GM12873 (cell line): ENCODE measurements at regions not wholly inside any gene's neighbourhood (a gene's known extent, or its start where the extent isn't known, plus 50 kb on each side); places are given as distances from the start of the nearest gene placed in this dataset.

Source experiments
- TF ChIP-seq, protein P1 (sequence below): IDR thresholded peaks from 2 replicates; pipeline ENCODE4 v1.5.1; 2012; ENCODE audit warnings: low read depth, mild to moderate bottlenecking, moderate library complexity, low read length, control low read depth; ENCODE audit not compliant: insufficient read depth; ENCODE audit errors: missing control alignments

DNA sequence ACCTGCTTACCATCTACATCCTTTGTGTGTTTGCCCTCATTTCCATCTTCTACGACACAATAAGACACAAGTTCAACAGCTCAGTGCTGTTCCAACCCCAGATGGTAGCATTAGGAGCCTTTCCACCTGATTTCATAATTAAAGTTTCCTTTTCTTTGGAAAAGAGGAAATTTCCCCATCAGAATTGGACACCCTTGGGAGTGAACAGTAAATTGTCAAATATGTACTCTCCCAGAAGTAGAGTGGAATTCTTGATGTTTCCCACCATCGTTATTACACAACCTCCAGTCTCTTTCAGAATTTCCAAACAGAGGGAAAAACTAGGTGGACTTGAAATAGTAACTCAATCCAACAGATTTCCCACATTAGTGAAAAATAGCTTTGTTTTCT is 337.6 kb upstream of the OR4E1 start:
- TF ChIP-seq, protein P1, sequence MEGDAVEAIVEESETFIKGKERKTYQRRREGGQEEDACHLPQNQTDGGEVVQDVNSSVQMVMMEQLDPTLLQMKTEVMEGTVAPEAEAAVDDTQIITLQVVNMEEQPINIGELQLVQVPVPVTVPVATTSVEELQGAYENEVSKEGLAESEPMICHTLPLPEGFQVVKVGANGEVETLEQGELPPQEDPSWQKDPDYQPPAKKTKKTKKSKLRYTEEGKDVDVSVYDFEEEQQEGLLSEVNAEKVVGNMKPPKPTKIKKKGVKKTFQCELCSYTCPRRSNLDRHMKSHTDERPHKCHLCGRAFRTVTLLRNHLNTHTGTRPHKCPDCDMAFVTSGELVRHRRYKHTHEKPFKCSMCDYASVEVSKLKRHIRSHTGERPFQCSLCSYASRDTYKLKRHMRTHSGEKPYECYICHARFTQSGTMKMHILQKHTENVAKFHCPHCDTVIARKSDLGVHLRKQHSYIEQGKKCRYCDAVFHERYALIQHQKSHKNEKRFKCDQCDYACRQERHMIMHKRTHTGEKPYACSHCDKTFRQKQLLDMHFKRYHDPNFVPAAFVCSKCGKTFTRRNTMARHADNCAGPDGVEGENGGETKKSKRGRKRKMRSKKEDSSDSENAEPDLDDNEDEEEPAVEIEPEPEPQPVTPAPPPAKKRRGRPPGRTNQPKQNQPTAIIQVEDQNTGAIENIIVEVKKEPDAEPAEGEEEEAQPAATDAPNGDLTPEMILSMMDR, result no peak

DNA sequence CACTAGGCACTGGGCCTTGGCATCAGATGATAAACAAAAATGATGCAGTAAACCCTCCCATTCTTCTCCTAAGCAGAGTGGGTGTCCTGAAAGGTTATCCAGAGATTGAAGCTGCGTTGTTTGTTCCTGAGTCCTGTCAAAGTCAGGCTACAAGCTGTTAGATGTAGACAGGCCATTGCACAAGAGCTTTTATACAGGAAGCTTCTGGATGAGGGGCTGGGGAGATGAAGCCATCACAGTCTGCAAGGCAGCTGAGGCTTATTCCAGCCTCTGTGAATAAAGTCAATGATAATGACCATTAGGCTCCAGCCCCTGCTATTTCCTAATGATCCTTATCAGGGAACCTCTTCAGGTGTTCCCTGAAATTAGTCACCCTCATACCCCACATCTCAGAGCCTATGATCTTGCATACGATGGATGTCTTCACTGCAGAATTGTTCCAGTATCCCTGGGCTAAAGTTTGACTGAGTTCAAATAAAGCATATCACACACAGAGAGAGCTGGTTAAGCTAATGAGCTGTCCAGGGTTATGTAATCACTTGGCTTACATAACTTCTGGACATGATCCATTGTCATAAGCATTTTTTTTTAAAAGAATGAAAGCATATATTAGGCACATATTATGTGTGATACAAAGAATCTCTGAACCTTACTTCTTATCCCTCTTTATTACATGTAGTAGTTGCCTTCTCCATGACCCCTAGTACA is 337.1 kb upstream of the OR4E1 start:
- TF ChIP-seq, protein P1, result no peak

DNA sequence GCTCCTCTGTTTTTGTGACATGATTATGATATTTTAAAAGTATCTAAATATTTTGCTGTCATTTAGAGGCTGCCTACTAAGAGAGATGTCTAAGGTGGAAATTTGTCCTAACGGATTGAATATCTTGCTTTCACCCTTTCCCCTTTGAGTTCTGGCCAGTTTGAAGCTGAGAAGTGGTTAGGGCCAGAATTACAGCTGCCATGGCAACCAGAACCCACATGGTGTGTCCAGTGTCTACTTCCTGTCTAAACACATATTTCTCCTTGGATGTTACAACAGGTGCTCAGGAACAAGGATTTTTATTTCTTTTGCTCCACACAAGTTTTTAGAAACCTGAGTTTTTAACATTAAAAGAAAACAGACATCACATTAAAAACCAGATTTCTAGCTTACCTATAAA is 335.1 kb upstream of the OR4E1 start:
- TF ChIP-seq, protein P1, result no peak

DNA sequence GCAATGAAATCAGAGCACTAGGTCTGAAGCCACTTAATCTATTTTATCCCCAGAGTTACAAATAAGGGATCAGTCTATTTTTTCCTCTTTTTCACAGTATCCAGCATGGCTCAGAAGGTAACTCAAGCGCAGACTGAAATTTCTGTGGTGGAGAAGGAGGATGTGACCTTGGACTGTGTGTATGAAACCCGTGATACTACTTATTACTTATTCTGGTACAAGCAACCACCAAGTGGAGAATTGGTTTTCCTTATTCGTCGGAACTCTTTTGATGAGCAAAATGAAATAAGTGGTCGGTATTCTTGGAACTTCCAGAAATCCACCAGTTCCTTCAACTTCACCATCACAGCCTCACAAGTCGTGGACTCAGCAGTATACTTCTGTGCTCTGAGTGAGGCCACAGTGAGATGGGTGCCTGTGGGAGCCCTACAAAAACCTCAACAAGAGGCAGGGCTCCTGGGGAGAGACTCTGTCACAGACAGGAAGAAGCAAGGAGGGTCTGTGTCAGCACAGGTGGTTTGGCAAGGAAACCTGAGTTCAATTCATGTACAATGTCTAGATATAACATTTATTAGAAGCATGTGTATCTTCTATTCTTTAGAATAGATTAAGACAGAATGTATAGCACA is 334.3 kb upstream of the OR4E1 start:
- TF ChIP-seq, protein P1, result no peak

DNA sequence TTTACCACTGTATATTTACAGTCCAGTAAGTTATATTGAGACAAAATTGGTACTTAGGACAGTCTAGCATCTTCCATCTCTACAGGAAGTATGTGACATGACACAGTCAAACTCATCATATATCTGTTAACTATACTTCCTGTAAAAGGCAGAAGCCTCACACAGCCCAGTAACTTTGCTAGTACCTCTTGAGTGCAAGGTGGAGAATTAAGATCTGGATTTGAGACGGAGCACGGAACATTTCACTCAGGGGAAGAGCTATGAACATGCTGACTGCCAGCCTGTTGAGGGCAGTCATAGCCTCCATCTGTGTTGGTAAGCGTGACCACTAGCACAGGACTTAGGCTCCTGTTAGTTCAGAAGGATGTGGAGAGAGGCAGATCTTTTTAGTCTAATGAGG is 333.7 kb upstream of the OR4E1 start:
- TF ChIP-seq, protein P1, result no peak

DNA sequence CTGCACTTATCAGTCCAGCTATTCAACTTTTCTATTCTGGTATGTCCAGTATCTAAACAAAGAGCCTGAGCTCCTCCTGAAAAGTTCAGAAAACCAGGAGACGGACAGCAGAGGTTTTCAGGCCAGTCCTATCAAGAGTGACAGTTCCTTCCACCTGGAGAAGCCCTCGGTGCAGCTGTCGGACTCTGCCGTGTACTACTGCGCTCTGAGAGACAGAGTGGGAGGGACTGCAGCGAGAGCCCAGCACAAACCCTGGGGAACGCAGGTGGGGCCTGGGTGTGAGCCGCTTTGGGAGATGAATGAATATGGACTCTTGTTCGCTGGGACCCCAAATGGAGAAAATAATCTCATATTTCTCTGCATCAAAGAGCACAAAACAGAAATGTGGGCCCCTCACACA is 329.8 kb upstream of the OR4E1 start:
- TF ChIP-seq, protein P1, result no peak

DNA sequence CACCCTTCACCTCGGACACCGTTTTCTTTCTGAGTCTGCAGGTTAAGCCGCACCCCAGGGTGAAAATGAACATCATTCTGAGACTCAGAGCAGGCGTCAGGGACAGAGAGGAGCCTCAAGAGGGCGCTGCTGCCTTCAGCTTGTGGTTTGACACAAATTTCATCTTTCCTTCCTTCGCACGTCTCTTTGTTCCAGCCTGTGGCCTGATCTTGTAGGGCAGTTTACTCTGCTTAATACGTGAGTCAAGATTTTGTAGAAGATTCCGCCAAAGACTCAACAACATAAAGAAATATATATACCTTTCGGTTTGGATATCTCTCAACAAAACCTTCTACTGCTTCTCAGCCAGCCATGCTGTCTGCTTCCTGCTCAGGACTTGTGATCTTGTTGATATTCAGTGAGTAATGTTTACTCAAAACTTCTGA is 329.3 kb upstream of the OR4E1 start:
- TF ChIP-seq, protein P1, result peak; percentile 69
